HCT116 (cell line): ENCODE measurements at regions not wholly inside any gene's neighbourhood (a gene's known extent, or its start where the extent isn't known, plus 50 kb on each side); places are given as distances from the start of the nearest gene placed in this dataset.

ENCODE experiments used
- CBX3 ChIP-seq: IDR thresholded peaks from 2 replicates; pipeline ENCODE4 v1.6.1; 2012; ENCODE audit warnings: low read depth
- CEBPB ChIP-seq: IDR thresholded peaks from 2 replicates; pipeline ENCODE4 v1.6.1; 2012; ENCODE audit warnings: low read depth
- CTCF ChIP-seq, 3 experiments: fragments of 200-600 bp in 1 of 3; sonication (generic) in 1 of 3; IDR thresholded peaks in 2 of 3; conservative IDR thresholded peaks in 1 of 3; 2 replicates each; pipeline ENCODE4 v1.5.1; 2012 to 2017; ENCODE audit warnings: low read depth in 2 of 3, low read length in 2 of 3, antibody characterized with exemption in 1 of 3, borderline replicate concordance in 1 of 3, control low read depth in 1 of 3, mild to moderate bottlenecking in 1 of 3, mixed read lengths in 1 of 3, mixed run types in 1 of 3, moderate library complexity in 1 of 3; ENCODE audit not compliant: insufficient read depth in 1 of 3
- ELF1 ChIP-seq: IDR thresholded peaks from 2 replicates; pipeline ENCODE4 v1.6.1; 2012; ENCODE audit warnings: low read depth, borderline replicate concordance
- EZH2 ChIP-seq: fragments of 200-600 bp; sonication (generic); IDR thresholded peaks from 2 replicates; pipeline ENCODE4 v1.6.1; 2017; ENCODE audit warnings: antibody characterized with exemption, mixed run types
- EZH2phosphoT487 ChIP-seq: fragments of 200-600 bp; IDR thresholded peaks from 2 replicates; pipeline ENCODE4 v1.6.1; 2018; ENCODE audit warnings: antibody characterized with exemption, borderline replicate concordance
- MAX ChIP-seq: IDR thresholded peaks from 2 replicates; pipeline ENCODE4 v1.6.1; 2012
- POLR2A ChIP-seq: IDR thresholded peaks from 2 replicates; pipeline ENCODE4 v1.7.0; 2011; ENCODE audit warnings: borderline replicate concordance; ENCODE audit not compliant: insufficient read depth, insufficient read length; ENCODE audit errors: extremely low read depth
- POLR2AphosphoS5 ChIP-seq: IDR thresholded peaks from 2 replicates; pipeline ENCODE4 v1.6.1; 2011; ENCODE audit warnings: mild to moderate bottlenecking, low read depth, low read length, moderate library complexity
- RAD21 ChIP-seq: IDR thresholded peaks from 2 replicates; pipeline ENCODE4 v1.6.1; 2012; ENCODE audit warnings: low read depth, mild to moderate bottlenecking

DNA sequence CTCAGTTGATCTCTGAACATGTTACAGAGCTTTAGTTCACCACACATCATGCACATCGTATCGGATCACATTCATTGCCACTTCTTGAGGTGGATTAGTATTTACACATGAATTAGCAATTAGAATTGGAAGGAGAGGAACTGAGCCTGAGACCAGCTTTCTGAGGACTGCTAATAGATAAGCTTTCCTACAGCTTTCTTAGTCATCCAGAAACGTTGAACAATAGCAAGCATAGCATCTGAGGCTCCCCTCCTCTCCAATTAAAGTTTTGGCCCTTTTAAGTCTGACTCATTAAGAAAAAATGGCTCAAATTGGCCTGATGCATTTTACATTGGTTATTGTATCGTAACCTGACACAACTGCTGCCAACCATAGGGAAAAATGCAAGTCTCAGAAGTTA is 1130.4 kb downstream of the CDH8 start:
- no peak for TF ChIP-seq POLR2A
- no peak for TF ChIP-seq MAX
- no peak for TF ChIP-seq EZH2phosphoT487
- TF ChIP-seq CTCF (IDR thresholded peaks at IDR 0.05 in 2 of 3, conservative IDR thresholded peaks at IDR 0.05 in 1 of 3; ENCODE audit: borderline replicate concordance in 1 of 3, insufficient read depth in 1 of 3, low read depth in 2 of 3, low read length in 2 of 3), result no peak
- no peak for TF ChIP-seq EZH2
- no peak for TF ChIP-seq ELF1
- TF ChIP-seq RAD21, result no peak
- TF ChIP-seq CEBPB, result no peak
- TF ChIP-seq CBX3, result no peak
- no peak for TF ChIP-seq POLR2AphosphoS5
